ENCODE measurements at regions not wholly inside any gene's neighbourhood (a gene's known extent, or its start where the extent isn't known, plus 50 kb on each side); places are given as distances from the start of the nearest gene placed in this dataset.

DNA sequence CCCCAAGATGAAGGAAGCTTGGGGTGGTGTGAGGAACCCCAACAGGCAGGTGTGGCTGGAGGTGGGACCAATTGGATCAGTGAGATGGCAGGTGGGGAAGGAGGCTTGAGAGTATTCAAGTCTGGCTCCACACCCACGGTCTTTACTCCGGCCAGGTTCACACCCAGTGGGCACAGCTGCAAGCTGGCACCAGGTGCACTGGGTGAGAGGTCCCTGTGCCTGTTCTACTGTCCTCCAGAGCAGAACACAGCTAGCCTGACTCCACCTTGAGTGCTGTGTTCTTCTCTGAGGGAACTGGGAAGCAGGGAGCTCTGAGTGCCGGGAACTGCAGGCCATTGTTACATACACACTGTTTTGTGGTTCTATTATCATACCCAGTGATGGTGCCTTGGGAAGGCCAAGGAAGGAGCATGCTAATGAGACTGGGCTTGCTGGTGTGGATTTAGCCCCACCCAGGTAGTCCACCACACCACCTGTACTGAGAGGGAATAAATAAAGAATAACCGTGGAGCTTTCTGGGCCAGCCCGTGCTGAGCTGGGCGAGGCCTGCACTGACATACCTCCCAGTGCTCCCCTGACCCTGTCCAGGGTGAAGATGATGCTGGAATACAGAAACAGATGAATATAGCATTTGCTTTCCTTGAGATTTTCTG lies 93.4 kb downstream of the ABHD5 start:
- DNase-seq (no peak), ATAC-seq (no peak)
- Mint-ChIP-seq H3K36me3 (ENCODE audit: low read depth) (no peaks in the 10 kb centered on the region), H3K4me3 (no peak overlapping the region), H3K4me1 (ENCODE audit: low read depth) (no peaks in the 10 kb centered on the region), H3K27ac (no peak overlapping the region), H3K9me3 (ENCODE audit: insufficient read depth) (no peaks in the 10 kb centered on the region), H3K27me3 (ENCODE audit: low read depth) (peaks cover 4% of the 10 kb centered on the region)
- CTCF ChIA-PET, result no interaction called here
- POLR2A ChIA-PET, result no interaction called here

DNA sequence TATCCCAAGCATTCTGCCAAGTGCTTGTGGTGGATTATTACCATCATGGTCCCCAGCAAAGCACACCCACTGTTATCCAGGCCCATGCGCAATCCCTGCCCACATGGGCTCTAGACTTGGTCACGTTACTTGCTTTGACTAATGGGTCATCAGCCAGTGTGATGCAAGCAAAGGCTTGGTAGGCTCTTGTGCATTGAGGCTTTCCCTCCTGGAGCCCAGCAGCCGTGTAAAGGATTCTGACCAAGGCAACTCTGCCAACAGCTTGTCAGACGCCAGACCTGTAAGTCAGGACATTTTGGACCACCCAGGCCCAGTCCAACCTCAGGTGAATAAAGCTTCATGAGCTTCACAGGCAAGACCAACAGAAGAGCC lies 93.9 kb downstream of the ABHD5 start:
- peaks cover 6% of the 10 kb centered on the region for H3K27me3 Mint-ChIP-seq (ENCODE audit: low read depth)
- ChIA-PET CTCF (interaction anchor here (0.6 kb wide), 1 partner anchor 23 kb away, joined by 3 read pairs; no protein-coding TSS in a partner anchor), POLR2A (no interaction called here)
- H3K4me1 Mint-ChIP-seq (ENCODE audit: low read depth), result no peaks in the 10 kb centered on the region
- no peak overlapping the region for H3K4me3 Mint-ChIP-seq
- H3K27ac Mint-ChIP-seq, result no peak overlapping the region
- DNase-seq (no peak), ATAC-seq (no peak)
- H3K36me3 Mint-ChIP-seq (ENCODE audit: low read depth), result no peaks in the 10 kb centered on the region
- H3K9me3 Mint-ChIP-seq (ENCODE audit: insufficient read depth), result no peaks in the 10 kb centered on the region

DNA sequence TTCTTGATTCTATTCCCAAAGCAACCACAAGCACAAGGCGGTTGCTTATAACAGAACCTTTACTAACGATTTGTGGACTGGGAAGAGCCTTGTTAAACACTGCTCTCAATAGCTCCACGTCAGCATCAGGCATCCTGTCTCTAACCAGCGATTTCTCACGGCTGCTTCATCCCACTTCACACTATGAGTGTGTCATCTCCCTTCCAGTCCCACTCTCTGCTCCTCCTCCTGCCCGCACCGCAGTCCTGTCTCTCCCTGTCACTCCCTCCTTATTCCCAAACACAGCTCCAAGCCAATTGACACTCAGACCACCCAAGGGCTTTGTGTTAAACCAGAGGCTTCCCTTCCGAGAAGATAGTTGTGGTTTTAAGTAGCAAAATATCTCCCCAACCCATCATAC lies 94.8 kb downstream of the ABHD5 start:
- no peak overlapping the region for H3K27ac Mint-ChIP-seq
- H3K27me3 Mint-ChIP-seq (ENCODE audit: low read depth), result peaks cover 6% of the 10 kb centered on the region
- no peaks in the 10 kb centered on the region for H3K4me1 Mint-ChIP-seq (ENCODE audit: low read depth)
- CTCF ChIA-PET, result interaction anchor here (1.1 kb wide), 1 partner anchor 16 kb away, joined by 5 read pairs; no protein-coding TSS in a partner anchor
- no peak overlapping the region for H3K4me3 Mint-ChIP-seq
- POLR2A ChIA-PET, result no interaction called here
- ATAC-seq, result no peak
- DNase-seq, result no peak
- H3K36me3 Mint-ChIP-seq (ENCODE audit: low read depth), result no peaks in the 10 kb centered on the region
- H3K9me3 Mint-ChIP-seq (ENCODE audit: insufficient read depth), result no peaks in the 10 kb centered on the region

DNA sequence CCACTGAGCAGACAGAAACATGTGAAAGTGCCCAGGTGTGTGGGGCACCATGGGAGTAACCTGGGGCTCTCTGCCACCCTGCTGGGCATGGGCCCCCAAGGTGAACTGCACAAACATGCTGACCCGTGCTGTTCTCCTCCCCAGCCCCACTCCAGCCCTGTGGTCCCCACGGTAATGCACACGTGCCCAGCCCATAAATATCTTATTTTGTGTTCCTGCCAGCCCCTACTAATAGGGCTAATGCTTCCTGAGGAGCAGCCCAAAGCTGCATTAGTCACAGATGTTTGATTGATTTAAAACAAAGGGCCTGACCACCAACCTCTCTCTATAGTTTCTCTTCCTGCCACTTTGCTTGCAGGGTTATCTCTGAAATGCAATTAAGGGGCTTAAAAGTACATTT lies 95.4 kb downstream of the ABHD5 start:
- Mint-ChIP-seq H3K9me3 (ENCODE audit: insufficient read depth) (no peaks in the 10 kb centered on the region), H3K4me3 (no peak overlapping the region), H3K27ac (no peak overlapping the region), H3K4me1 (ENCODE audit: low read depth) (no peaks in the 10 kb centered on the region), H3K36me3 (ENCODE audit: low read depth) (no peaks in the 10 kb centered on the region), H3K27me3 (ENCODE audit: low read depth) (peaks cover 6% of the 10 kb centered on the region)
- POLR2A ChIA-PET, result no interaction called here
- ATAC-seq, result no peak
- no peak for DNase-seq
- CTCF ChIA-PET, result interaction anchor here (1.1 kb wide), 1 partner anchor 17 kb away, joined by 5 read pairs; no protein-coding TSS in a partner anchor

DNA sequence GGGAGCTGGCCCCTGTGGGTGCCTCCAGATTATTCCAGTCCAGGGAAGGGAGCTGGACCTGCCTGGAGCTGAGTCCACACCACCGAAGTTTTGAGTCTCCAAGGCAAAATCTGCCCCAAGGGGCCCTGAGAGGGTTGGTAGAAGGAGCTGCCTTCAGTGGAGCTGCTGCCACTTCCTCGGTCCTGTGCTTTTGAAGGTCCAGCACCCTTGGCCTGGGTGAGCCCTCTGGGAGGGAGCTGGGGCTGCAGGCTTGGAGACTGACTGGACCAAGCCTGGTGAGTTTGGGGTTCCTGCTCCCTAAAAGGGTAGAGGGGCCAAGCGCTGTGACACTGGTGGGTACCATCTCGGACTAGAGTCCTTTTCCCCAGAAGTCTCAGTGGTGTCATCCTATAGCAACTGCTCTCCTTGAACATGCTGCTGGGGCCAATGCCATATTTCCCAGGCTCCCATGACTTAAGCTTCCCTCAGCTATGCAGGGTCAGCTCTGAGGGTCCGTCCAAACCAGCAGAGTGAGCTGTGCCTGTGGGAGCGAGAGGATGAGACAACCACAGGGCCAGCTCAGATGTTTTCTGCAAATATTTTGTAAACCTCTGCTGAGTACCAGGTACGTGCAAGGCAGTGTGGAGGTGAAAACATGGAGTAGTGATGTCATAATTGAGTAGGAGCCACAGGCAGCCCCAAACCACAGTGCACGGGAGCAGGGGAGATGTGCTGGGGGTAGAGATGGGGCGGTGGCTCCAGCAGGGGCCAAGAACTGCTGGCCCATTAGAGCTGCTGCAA lies 96.0 kb downstream of the ABHD5 start:
- Mint-ChIP-seq H3K4me1 (ENCODE audit: low read depth) (no peaks in the 10 kb centered on the region), H3K9me3 (ENCODE audit: insufficient read depth) (no peaks in the 10 kb centered on the region), H3K27me3 (ENCODE audit: low read depth) (peaks cover 9% of the 10 kb centered on the region), H3K4me3 (no peak overlapping the region), H3K27ac (no peak overlapping the region), H3K36me3 (ENCODE audit: low read depth) (no peaks in the 10 kb centered on the region)
- DNase-seq (no peak), ATAC-seq (no peak)
- ChIA-PET CTCF (interaction anchor here (1.1 kb wide), 1 partner anchor 17 kb away, joined by 5 read pairs; no protein-coding TSS in a partner anchor), POLR2A (no interaction called here)

DNA sequence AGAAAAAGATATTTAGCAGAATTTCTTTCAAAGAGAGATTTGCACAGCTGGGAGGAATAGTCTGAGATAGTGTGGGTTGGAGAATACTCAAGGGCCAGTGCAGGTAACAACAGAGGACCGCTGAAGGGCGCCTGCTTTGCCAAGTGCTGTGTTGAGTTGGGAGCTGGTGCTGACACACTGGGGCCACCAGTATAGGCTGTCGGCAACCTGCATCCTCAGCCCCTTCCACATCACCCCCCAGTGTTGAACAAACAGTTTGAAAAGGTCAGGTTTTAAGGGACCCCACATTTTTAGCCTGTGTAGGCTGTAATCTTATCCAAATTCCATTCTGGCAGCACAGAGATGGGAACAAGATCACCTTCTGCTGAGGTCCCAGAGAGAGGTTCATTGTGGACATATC lies 96.6 kb downstream of the ABHD5 start:
- no peak overlapping the region for H3K27ac Mint-ChIP-seq
- ChIA-PET CTCF (no interaction called here), POLR2A (no interaction called here)
- peaks cover 9% of the 10 kb centered on the region for H3K27me3 Mint-ChIP-seq (ENCODE audit: low read depth)
- no peaks in the 10 kb centered on the region for H3K9me3 Mint-ChIP-seq (ENCODE audit: insufficient read depth)
- no peaks in the 10 kb centered on the region for H3K36me3 Mint-ChIP-seq (ENCODE audit: low read depth)
- no peak for DNase-seq
- ATAC-seq, result no peak
- no peaks in the 10 kb centered on the region for H3K4me1 Mint-ChIP-seq (ENCODE audit: low read depth)
- H3K4me3 Mint-ChIP-seq, result no peak overlapping the region

DNA sequence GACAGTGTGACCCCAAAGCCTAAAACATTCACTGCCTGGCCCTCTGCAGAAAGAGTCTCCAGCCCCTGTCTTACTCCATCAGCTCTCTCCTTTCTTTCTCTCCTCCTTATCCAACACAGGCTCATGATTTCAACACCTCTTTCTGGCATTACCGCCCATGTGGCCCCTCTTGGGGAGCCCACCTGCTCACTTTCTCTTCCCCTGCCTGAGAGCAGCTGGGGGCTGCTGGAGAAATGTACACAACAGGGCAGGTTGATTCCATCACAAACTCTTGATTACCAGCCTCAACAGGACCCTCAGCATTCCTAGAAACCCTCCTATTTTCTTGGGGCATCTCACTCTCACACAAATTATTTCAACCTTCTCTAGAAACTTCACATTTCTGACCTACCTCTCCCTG lies 98.3 kb downstream of the ABHD5 start:
- Mint-ChIP-seq H3K4me1 (ENCODE audit: low read depth) (no peaks in the 10 kb centered on the region), H3K27me3 (ENCODE audit: low read depth) (peaks cover 9% of the 10 kb centered on the region), H3K4me3 (no peak overlapping the region), H3K27ac (no peak overlapping the region), H3K36me3 (ENCODE audit: low read depth) (no peaks in the 10 kb centered on the region), H3K9me3 (ENCODE audit: insufficient read depth) (no peaks in the 10 kb centered on the region)
- ChIA-PET CTCF (no interaction called here), POLR2A (no interaction called here)
- DNase-seq, result no peak
- no peak for ATAC-seq

DNA sequence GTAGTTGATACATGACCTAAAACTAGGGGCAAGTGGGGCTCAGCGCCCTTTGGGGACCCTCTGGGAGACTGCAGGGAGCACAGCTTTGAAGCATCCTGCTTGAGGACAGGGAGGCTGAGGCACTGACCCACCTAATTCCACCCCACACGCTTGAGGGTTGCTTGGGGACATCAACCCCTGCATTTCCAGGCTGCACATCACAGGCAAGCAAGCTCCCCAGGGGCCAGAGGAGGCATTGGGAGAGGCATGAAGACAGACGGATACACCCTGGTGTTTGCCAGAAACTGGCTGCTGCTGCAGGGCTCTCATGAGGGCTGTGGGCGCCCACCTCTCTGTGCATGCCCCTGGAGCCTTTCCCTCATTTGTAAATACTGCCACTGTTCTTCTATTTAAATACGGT lies 99.3 kb downstream of the ABHD5 start:
- no peak for DNase-seq
- Mint-ChIP-seq H3K27me3 (ENCODE audit: low read depth) (peaks cover 9% of the 10 kb centered on the region), H3K4me1 (ENCODE audit: low read depth) (no peaks in the 10 kb centered on the region), H3K27ac (no peak overlapping the region), H3K36me3 (ENCODE audit: low read depth) (no peaks in the 10 kb centered on the region), H3K4me3 (no peak overlapping the region), H3K9me3 (ENCODE audit: insufficient read depth) (no peaks in the 10 kb centered on the region)
- ChIA-PET CTCF (interaction anchor here (1.8 kb wide), 1 partner anchor 65 kb away, joined by 4 read pairs; no protein-coding TSS in a partner anchor), POLR2A (no interaction called here)
- ATAC-seq, result no peak

DNA sequence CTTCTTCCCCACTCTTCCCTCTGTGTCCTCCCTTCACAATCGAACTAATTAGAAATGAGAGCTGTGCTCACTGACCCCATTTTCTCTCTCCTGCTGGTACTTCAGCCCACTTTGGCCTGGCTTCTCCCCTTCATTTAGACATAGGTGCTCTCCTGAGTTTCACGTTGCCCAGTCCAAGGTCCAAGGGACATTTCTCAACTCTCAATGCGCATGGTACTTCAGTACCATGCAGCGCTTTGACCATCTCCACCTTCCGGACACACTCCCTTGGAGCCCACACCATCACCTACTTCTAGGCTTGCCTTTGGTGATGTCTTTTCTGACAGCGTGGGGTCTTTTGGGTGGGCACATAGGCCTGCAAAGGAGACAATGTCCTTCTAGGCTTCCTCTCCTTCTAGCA lies 99.7 kb downstream of the ABHD5 start:
- Mint-ChIP-seq H3K9me3 (ENCODE audit: insufficient read depth) (no peaks in the 10 kb centered on the region), H3K36me3 (ENCODE audit: low read depth) (no peaks in the 10 kb centered on the region), H3K4me1 (ENCODE audit: low read depth) (no peaks in the 10 kb centered on the region), H3K27me3 (ENCODE audit: low read depth) (peaks cover 9% of the 10 kb centered on the region), H3K27ac (no peak overlapping the region), H3K4me3 (no peak overlapping the region)
- no peak for ATAC-seq
- ChIA-PET CTCF (interaction anchor here (1.8 kb wide), 1 partner anchor 65 kb away, joined by 4 read pairs; no protein-coding TSS in a partner anchor), POLR2A (no interaction called here)
- DNase-seq, result no peak

DNA sequence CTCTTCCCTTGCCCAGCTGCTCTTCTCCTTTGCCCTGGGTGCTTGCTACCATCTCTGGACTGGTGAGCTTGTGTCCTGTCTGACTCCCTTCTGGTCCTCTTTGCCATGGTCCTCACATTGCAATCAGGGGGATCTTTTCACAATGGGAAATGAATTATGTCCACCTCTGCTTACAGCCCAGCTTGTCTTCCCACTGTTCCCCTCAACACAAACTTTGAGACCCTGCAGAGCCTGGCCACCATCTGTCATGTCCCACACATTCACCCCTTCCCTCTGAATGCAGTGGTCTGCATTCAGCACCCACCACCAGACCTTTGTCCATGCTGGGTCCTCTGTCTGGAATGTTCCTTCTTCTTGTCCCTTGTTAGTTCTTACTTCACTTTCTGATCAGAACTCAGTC lies 100.5 kb downstream of the ABHD5 start:
- Mint-ChIP-seq H3K27me3 (ENCODE audit: low read depth) (peaks cover 16% of the 10 kb centered on the region), H3K4me1 (ENCODE audit: low read depth) (no peaks in the 10 kb centered on the region), H3K36me3 (ENCODE audit: low read depth) (no peaks in the 10 kb centered on the region), H3K4me3 (no peak overlapping the region), H3K9me3 (ENCODE audit: insufficient read depth) (no peaks in the 10 kb centered on the region), H3K27ac (no peak overlapping the region)
- ATAC-seq (no peak), DNase-seq (no peak)
- POLR2A ChIA-PET, result no interaction called here
- CTCF ChIA-PET, result interaction anchor here (1.8 kb wide), 1 partner anchor 64 kb away, joined by 4 read pairs; no protein-coding TSS in a partner anchor

DNA sequence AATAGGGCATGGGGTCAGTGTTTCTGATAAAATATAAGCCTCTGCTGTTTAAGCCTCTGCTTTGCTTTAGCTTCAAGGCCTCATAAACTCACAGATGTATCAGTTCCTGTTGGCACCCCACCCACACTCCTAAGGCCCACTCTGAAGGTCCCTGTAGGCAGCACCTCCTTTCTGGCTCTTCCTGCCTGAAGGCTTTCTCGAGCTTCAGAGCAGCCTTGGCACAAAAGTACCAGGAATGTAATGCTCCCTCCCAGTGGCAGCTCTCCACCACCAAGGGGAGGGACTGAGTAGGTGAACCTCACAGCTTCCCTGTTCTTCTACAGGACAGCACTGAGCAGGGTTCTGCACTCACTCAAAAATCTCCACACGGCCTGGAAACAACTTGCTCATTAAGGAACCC lies 102.2 kb downstream of the ABHD5 start:
- no peak for DNase-seq
- POLR2A ChIA-PET, result no interaction called here

DNA sequence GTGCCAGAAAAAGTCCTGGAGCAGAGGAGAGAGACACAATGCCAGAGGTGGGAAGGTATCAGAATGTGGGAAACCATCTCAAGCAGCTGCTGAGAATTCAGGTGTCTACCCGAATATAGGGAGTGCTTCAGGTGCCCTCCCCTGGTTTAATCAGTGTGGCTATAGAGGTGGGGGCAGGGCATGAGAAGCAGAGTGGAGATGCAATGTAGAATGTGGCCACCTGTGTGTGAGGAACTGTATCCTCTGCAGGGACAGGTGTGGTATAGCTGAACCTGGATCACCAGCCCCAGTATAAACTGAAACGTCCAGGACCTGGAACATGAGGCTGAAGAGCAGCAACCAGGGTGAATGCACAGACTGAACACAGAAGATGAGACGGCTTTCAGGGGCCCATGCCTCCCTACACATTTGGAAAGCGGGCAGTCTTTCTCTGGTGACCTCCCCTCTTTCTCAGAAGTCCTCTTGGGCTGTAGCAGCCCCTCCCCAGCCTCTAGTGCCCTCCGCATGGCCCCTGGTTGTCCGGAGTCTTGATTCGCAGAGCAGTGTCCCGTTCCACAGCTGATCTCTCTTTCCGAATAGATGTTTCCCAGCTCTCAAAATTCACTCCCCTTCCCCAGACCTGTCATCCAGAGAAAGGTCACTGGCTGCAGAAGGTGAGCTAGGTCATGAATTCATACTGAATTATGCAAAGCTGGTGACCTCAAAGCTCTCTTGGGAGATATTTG lies 103.1 kb downstream of the ABHD5 start:
- POLR2A ChIA-PET, result no interaction called here

More for the DNA sequence above, 102.2 kb downstream of the ABHD5 start:
- Mint-ChIP-seq H3K27ac (no peak overlapping the region), H3K36me3 (ENCODE audit: low read depth) (no peaks in the 10 kb centered on the region), H3K9me3 (ENCODE audit: insufficient read depth) (no peaks in the 10 kb centered on the region), H3K27me3 (ENCODE audit: low read depth) (peaks cover 18% of the 10 kb centered on the region), H3K4me3 (no peak overlapping the region), H3K4me1 (ENCODE audit: low read depth) (no peaks in the 10 kb centered on the region)
- ATAC-seq, result no peak
- CTCF ChIA-PET, result interaction anchor here (1.6 kb wide), 1 partner anchor 24 kb away, joined by 5 read pairs; no protein-coding TSS in a partner anchor

More for the DNA sequence above, 103.1 kb downstream of the ABHD5 start:
- no peak for ATAC-seq
- H3K9me3 Mint-ChIP-seq (ENCODE audit: insufficient read depth), result no peaks in the 10 kb centered on the region
- CTCF ChIA-PET, result interaction anchor here (1.5 to 1.6 kb wide), 2 partner anchors 25 to 62 kb away, joined by 3 to 5 read pairs; no protein-coding TSS in a partner anchor
- DNase-seq, result no peak
- H3K27me3 Mint-ChIP-seq (ENCODE audit: low read depth), result peaks cover 21% of the 10 kb centered on the region
- no peaks in the 10 kb centered on the region for H3K4me1 Mint-ChIP-seq (ENCODE audit: low read depth)
- no peak overlapping the region for H3K4me3 Mint-ChIP-seq
- no peak overlapping the region for H3K27ac Mint-ChIP-seq
- no peaks in the 10 kb centered on the region for H3K36me3 Mint-ChIP-seq (ENCODE audit: low read depth)
